Mesendoderm (in vitro differentiated cells): ENCODE measurements at regions not wholly inside any gene's neighbourhood (a gene's known extent, or its start where the extent isn't known, plus 50 kb on each side); places are given as distances from the start of the nearest gene placed in this dataset.

Experiments
- DNase-seq: peaks from one replicate; pipeline ENCODE4 v3.0.0; 2013
- H2AK5ac ChIP-seq: 2 replicates; pipeline ENCODE4 v1.6.1; 2013; ENCODE audit warnings: low read length, inconsistent platforms
- H2BK120ac ChIP-seq: 2 replicates; pipeline ENCODE4 v1.6.1; 2013; ENCODE audit warnings: low read depth, mild to moderate bottlenecking, low read length, moderate library complexity, mixed read lengths
- H2BK15ac ChIP-seq: replicated peaks from 2 replicates; pipeline ENCODE4 v1.6.1; 2013; ENCODE audit warnings: low read depth, mild to moderate bottlenecking, moderate library complexity
- H2BK5ac ChIP-seq: 2 replicates; pipeline ENCODE4 v1.6.1; 2013; ENCODE audit warnings: low read length, inconsistent platforms
- H3K18ac ChIP-seq: 2 replicates; pipeline ENCODE4 v1.6.1; 2013; ENCODE audit warnings: mild to moderate bottlenecking, low read length, mixed read lengths
- H3K23ac ChIP-seq: one replicate; pipeline ENCODE4 v1.6.1; 2013; ENCODE audit warnings: low read length
- H3K27ac ChIP-seq: 2 replicates; pipeline ENCODE4 v1.5.1; 2013; ENCODE audit warnings: low read depth, mild to moderate bottlenecking, inconsistent platforms, low read length, moderate library complexity
- H3K27me3 ChIP-seq: 2 replicates; pipeline ENCODE4 v1.6.1; 2013; ENCODE audit warnings: low read length, control low read depth, mild to moderate bottlenecking, inconsistent platforms; ENCODE audit not compliant: insufficient read depth, poor library complexity
- H3K36me3 ChIP-seq: 2 replicates; pipeline ENCODE4 v1.6.1; 2013; ENCODE audit warnings: low read length, inconsistent platforms; ENCODE audit not compliant: control insufficient read depth, insufficient read depth
- H3K4ac ChIP-seq: one replicate; pipeline ENCODE4 v1.6.1; 2013; ENCODE audit warnings: low read depth, mild to moderate bottlenecking, low read length, moderate library complexity
- H3K4me1 ChIP-seq: 2 replicates; pipeline ENCODE4 v1.6.1; 2013; ENCODE audit warnings: low read depth, low read length, inconsistent platforms; ENCODE audit not compliant: control insufficient read depth
- H3K4me2 ChIP-seq: 2 replicates; pipeline ENCODE4 v1.6.1; 2013; ENCODE audit warnings: low read length
- H3K4me3 ChIP-seq: 2 replicates; pipeline ENCODE4 v1.5.1; 2013; ENCODE audit warnings: mild to moderate bottlenecking, low read length
- H3K56ac ChIP-seq: one replicate; pipeline ENCODE4 v1.6.1; 2013; ENCODE audit warnings: low read length
- H3K79me1 ChIP-seq: 2 replicates; pipeline ENCODE4 v1.6.1; 2013; ENCODE audit warnings: low read length, inconsistent platforms
- H3K79me2 ChIP-seq: 2 replicates; pipeline ENCODE4 v1.6.1; 2013; ENCODE audit warnings: mild to moderate bottlenecking, low read length; ENCODE audit not compliant: control insufficient read depth, insufficient read depth
- H3K9ac ChIP-seq: 2 replicates; pipeline ENCODE4 v1.6.1; 2013; ENCODE audit warnings: low read length, inconsistent platforms
- H4K5ac ChIP-seq: one replicate; pipeline ENCODE4 v1.6.1; 2013; ENCODE audit warnings: low read length
- H4K8ac ChIP-seq: one replicate; pipeline ENCODE4 v1.6.1; 2013; ENCODE audit warnings: low read depth, mild to moderate bottlenecking, control low read depth, low read length, moderate library complexity
- WGBS: extraction: QIAGEN DNeasy Blood & Tissue Kit; methylation state at CpG from one replicate; pipeline ENCODE4 v1.1.7; 2013; ENCODE audit warnings: low lambda C conversion rate, missing lambda C conversion rate; ENCODE audit not compliant: insufficient coverage; ENCODE audit errors: extremely low coverage; 5-methylcytosine and 5-hydroxymethylcytosine counted together

GRCh38 chr3:25091934-25092333 lies 336.1 kb upstream of the RARB start:
- no peaks in the 10 kb centered on the region for H3K36me3 ChIP-seq
- no peak overlapping the region for H3K18ac ChIP-seq
- no peak for DNase-seq
- H3K4ac ChIP-seq: no peak overlapping the region
- H4K5ac ChIP-seq: no peak overlapping the region
- peaks cover 4% of the 10 kb centered on the region for H3K4me1 ChIP-seq
- H3K79me1 ChIP-seq: no peaks in the 10 kb centered on the region
- H3K27me3 ChIP-seq: no peaks in the 10 kb centered on the region
- no peaks in the 10 kb centered on the region for H3K79me2 ChIP-seq
- H2BK15ac ChIP-seq: no peak overlapping the region
- no peak overlapping the region for H3K56ac ChIP-seq
- no peak overlapping the region for H2BK5ac ChIP-seq
- H3K9ac ChIP-seq: no peak overlapping the region
- H3K4me2 ChIP-seq: no peak overlapping the region
- WGBS: no CpG with 5 or more reads among the region's 5 CpGs
- H3K27ac ChIP-seq: no peak overlapping the region
- H2AK5ac ChIP-seq: no peak overlapping the region
- no peak overlapping the region for H4K8ac ChIP-seq
- no peak overlapping the region for H3K4me3 ChIP-seq
- no peak overlapping the region for H2BK120ac ChIP-seq
- no peak overlapping the region for H3K23ac ChIP-seq

- no peak overlapping the region for H4K5ac ChIP-seq
- no peak overlapping the region for H2AK5ac ChIP-seq
- no peak overlapping the region for H3K23ac ChIP-seq
- no peak overlapping the region for H4K8ac ChIP-seq
- H3K4me1 ChIP-seq: peaks cover 3% of the 10 kb centered on the region
- H3K79me2 ChIP-seq: no peaks in the 10 kb centered on the region
- H3K4ac ChIP-seq: no peak overlapping the region
- H3K27me3 ChIP-seq: no peaks in the 10 kb centered on the region
- WGBS: no CpG with 5 or more reads among the region's 2 CpGs
- H3K27ac ChIP-seq: no peak overlapping the region
- H3K79me1 ChIP-seq: no peaks in the 10 kb centered on the region
- no peak overlapping the region for H2BK5ac ChIP-seq
- no peak overlapping the region for H2BK15ac ChIP-seq
- H3K9ac ChIP-seq: no peak overlapping the region
- DNase-seq: no peak
- no peak overlapping the region for H3K4me3 ChIP-seq
- no peak overlapping the region for H3K4me2 ChIP-seq
- H3K18ac ChIP-seq: no peak overlapping the region
- H3K56ac ChIP-seq: no peak overlapping the region
- H3K36me3 ChIP-seq: no peaks in the 10 kb centered on the region
- H2BK120ac ChIP-seq: no peak overlapping the region
Observed at GRCh38 chr3:25094932-25095685, 333.0 kb upstream of the RARB start.

- no peak for DNase-seq
- Histone ChIP-seq H4K8ac (no peak overlapping the region), H3K4me2 (no peak overlapping the region), H3K4ac (no peak overlapping the region), H2BK5ac (no peak overlapping the region), H3K4me3 (no peak overlapping the region), H3K56ac (no peak overlapping the region), H3K4me1 (peaks cover 3% of the 10 kb centered on the region), H4K5ac (no peak overlapping the region), H2BK120ac (no peak overlapping the region), H3K36me3 (no peaks in the 10 kb centered on the region), H3K18ac (no peak overlapping the region), H2BK15ac (no peak overlapping the region), H3K79me1 (no peaks in the 10 kb centered on the region), H2AK5ac (no peak overlapping the region), H3K27ac (no peak overlapping the region), H3K27me3 (no peaks in the 10 kb centered on the region), H3K23ac (no peak overlapping the region), H3K9ac (no peak overlapping the region), H3K79me2 (no peaks in the 10 kb centered on the region)
- WGBS: no CpG with 5 or more reads among the region's 2 CpGs
Observed at GRCh38 chr3:25096536-25096935, 331.5 kb upstream of the RARB start.

- Histone ChIP-seq H3K9ac (no peak overlapping the region), H3K27ac (no peak overlapping the region), H3K79me1 (no peaks in the 10 kb centered on the region), H3K4ac (no peak overlapping the region), H3K56ac (no peak overlapping the region), H2BK120ac (no peak overlapping the region), H4K8ac (no peak overlapping the region), H3K4me2 (no peak overlapping the region), H2BK5ac (no peak overlapping the region), H2BK15ac (no peak overlapping the region), H3K18ac (no peak overlapping the region), H3K36me3 (no peaks in the 10 kb centered on the region), H3K4me1 (no peaks in the 10 kb centered on the region), H3K79me2 (no peaks in the 10 kb centered on the region), H3K4me3 (no peak overlapping the region), H3K23ac (no peak overlapping the region), H3K27me3 (no peaks in the 10 kb centered on the region), H2AK5ac (no peak overlapping the region), H4K5ac (no peak overlapping the region)
- WGBS: no CpG with 5 or more reads among the region's 3 CpGs
- no peak for DNase-seq
Observed at GRCh38 chr3:25097023-25097422, 331.0 kb upstream of the RARB start.

- H3K18ac ChIP-seq: no peak overlapping the region
- no peak overlapping the region for H3K23ac ChIP-seq
- no peak overlapping the region for H3K56ac ChIP-seq
- H2BK5ac ChIP-seq: no peak overlapping the region
- H3K4me1 ChIP-seq: no peaks in the 10 kb centered on the region
- H4K8ac ChIP-seq: no peak overlapping the region
- H3K27me3 ChIP-seq: no peaks in the 10 kb centered on the region
- no peak overlapping the region for H3K4me2 ChIP-seq
- H3K79me1 ChIP-seq: no peaks in the 10 kb centered on the region
- no peaks in the 10 kb centered on the region for H3K36me3 ChIP-seq
- DNase-seq: no peak
- no peak overlapping the region for H3K4me3 ChIP-seq
- no peak overlapping the region for H2BK15ac ChIP-seq
- WGBS: no CpG with 5 or more reads among the region's 9 CpGs
- H3K27ac ChIP-seq: no peak overlapping the region
- H4K5ac ChIP-seq: no peak overlapping the region
- H3K9ac ChIP-seq: no peak overlapping the region
- no peak overlapping the region for H2AK5ac ChIP-seq
- H3K4ac ChIP-seq: no peak overlapping the region
- H3K79me2 ChIP-seq: no peaks in the 10 kb centered on the region
- no peak overlapping the region for H2BK120ac ChIP-seq
Observed at GRCh38 chr3:25099666-25100065, 328.4 kb upstream of the RARB start.

- Histone ChIP-seq H4K5ac (no peak overlapping the region), H2BK5ac (no peak overlapping the region), H3K27me3 (no peaks in the 10 kb centered on the region), H3K4me2 (no peak overlapping the region), H3K79me2 (no peaks in the 10 kb centered on the region), H3K4me1 (no peaks in the 10 kb centered on the region), H3K23ac (no peak overlapping the region), H2AK5ac (no peak overlapping the region), H3K9ac (no peak overlapping the region), H3K56ac (no peak overlapping the region), H3K27ac (no peak overlapping the region), H4K8ac (no peak overlapping the region), H3K36me3 (no peaks in the 10 kb centered on the region), H3K4ac (no peak overlapping the region), H2BK120ac (no peak overlapping the region), H2BK15ac (no peak overlapping the region), H3K4me3 (no peak overlapping the region), H3K79me1 (no peaks in the 10 kb centered on the region), H3K18ac (no peak overlapping the region)
- DNase-seq: no peak
- no CpG with 5 or more reads among the region's 3 CpGs for WGBS
Observed at GRCh38 chr3:25103391-25103790, 324.7 kb upstream of the RARB start.
